ENCODE measurements at regions not wholly inside any gene's neighbourhood (a gene's known extent, or its start where the extent isn't known, plus 50 kb on each side); places are given as distances from the start of the nearest gene placed in this dataset.

DNA sequence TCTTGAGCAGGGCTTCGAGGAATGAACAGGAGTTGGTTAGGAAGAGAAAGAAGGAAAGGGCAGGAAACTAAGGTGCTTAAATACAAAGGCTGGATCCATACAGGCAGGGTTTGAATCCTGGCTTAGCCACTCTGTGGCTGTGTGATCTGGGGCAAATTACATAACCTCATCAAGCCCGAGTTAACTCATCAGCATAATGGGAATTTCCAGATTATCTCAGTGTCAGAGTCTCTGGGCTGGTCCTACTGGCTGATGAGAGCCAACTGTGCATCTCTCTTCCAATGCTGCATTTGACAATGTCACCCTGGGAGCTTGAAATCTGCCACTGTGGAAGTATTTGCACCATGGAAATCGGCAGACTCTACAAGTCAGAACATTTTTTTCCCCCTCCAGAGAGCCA, 83.8 kb upstream of the SLC6A6 start:
- no peak for DNase-seq

DNA sequence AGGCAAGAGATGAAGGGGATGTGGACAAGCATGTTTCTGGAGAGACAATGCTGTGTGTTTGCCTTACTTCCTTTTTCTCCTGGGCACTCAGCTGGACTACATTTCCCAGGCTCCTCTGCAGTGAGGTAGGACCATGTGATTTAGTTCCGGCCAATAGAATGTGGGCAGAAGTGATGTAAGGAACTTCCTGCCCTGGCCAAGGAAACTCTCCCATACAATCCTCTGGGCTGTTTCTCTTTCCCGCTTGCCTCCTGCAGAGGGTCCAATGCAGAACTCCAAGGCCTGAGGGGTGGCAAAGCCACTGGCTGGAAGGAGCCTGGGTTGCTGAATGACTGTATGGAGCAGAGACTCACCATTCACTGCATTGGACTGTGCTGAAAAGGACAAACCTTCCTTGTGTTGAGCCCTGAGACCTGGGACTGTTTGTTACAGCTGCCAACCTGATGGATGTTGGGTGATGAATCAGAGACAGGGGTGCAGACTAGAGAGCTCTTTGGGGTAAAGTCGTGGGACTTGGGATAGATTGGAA, 82.7 kb upstream of the SLC6A6 start:
- DNase-seq, result peak; percentile 7

DNA sequence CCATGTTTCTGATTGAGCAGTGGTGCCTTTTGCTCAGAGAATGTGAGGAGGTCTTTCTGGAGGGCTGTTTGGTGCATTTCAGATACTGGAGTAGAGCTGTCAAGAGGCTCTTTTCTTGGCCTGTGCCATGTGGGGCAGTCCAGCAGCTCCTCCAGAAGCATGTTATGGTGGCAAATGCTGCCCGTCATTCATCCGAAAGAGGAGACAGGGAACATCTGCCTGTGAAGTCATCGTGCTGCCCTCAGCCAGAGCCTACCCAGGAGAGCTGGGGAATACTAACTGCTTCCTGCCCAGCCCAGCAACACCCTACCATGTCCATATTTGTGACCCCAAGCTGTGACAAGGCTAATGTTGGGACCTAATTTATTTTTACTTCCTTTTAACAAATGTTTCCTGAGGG, 82.2 kb upstream of the SLC6A6 start:
- DNase-seq, result no peak

DNA sequence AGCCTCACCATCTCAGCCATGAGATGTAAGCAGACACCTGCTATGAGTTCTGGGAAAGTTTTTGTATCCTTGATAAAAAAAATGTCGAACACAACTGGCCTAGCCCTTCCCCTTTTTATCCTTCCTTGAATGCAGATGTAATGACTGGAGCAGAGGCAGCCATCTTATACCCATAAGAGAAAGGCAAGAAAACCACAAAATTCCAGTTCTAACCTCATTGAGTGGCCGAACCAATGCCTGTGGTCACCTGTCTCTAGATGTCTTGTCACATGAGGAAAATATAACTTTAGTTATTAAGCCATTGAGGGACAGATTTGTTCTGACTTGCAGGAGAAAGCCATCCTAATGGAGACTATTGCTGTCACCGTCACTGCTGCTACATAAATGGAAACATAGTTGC, 80.4 kb upstream of the SLC6A6 start:
- no peak for DNase-seq

DNA sequence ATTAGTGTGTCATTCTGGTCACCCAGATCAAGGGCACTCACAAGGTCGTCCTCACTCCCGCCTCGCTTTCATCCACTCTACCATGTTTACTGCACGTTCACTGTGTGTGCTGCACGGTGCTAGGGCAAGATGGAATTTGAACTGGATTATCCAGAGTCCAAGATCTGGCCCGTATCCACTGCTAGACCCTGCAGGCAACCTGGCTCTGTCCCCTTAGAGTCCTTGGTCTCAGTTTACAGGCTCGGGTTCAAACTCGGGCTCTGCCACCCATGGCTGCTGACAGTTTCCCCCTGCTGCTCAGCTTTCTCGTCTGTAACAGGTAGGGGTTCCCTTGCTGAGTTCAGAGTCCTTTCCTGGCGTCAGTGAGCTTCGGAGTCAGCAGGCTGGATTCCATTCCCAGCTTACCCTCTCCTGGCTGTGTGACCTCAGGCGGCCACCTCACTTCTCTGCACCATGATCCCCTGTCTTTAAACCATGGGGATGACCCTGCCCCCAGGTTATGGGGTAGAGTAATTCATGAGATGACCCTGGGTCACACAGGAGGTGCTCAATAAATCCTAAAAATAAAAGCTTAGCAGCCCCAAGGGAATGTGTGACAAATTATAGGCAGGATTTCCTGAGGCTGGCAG, 79.6 kb upstream of the SLC6A6 start:
- DNase-seq, result no peak

DNA sequence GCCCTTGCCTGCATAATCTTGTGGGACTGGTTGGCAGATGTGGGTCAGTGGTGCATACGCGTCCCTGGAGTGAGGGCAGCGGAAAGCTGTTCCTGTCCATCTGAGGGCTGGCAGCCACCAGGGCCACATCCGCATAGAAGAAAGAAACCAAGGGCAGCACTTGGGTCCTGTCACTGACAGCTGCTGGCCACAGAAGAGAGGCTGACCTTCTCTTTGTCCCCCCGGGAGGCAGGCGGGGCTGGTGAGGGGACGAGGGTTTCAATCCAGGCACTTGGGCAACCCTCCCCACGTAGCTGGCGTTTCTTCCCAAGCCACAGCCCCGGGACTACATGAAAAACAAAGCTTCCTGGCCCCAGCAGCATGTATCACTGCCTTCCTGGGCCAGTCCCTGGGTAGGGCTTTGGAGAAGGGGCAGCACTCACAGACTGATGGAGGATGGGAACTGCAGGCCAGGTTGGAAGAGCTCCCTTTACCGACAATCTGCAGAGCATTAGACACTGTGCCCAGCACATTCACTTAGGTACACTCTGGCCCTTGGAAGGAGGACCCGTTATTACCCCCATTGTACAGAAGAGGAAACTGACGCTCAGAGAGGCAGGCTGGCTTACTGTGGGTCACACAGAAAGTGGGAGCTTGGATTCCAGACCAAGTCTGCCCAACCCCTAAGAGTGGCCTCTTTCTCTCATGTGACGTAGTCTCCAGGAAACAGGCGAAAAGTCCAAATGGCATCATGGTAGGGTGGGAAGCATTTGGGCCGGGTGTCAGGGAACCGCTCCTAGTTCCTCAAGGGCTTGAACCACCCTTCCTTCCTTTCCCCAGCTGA, 78.8 kb upstream of the SLC6A6 start:
- no peak for DNase-seq

DNA sequence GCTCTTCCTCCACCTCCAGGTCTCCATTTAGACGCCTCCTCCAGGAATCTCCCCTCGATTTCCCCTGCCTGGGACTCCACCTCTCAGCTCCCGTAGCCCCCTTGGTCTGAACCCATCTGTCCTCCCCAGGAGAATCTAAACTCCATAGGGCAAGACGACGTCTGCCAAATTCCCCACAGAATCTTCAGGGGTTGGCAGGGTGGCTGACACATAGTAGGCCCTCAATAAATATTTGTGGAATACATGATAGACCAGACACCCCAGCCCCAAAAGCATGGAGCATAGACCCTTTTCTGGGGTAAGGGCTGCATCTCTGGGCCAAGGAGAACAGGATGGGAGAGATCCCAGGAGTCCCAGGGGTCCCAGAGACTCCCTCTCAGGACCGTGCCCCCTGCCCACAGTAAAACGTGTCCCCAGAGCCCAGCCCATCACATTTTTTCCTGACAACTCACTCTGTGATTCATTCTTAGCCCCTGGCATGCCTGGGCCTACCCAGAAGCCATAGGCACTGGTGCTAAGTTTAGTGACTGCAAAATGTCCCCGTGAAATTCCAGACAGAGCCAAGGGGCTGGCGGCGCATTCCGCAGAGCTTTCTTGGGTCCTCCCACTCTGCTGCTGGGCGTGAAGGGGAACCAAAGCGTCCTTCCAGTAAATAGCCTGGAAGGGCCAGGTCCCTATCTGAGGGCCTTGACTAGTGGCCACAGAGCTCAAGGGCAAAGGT, 78.0 kb upstream of the SLC6A6 start:
- DNase-seq, result no peak

DNA sequence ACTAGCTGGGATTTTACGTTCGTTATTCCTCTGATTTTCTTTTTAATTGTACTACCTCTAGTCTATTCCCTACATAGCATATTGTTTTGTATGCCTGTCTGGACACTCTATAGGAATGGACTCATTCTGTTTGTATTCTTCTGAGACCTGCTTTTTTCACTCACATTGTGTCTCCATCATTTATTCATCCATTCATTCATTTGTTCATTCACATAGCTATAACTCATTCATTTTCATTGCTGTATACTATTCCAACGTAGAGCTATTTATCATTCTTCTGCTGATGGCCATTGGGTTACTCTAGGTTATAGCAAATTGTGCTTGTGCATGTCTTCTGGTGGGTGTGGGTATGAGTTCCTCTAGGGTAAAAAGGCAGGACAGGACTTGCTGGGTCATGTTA, 74.0 kb upstream of the SLC6A6 start:
- DNase-seq, result no peak

DNA sequence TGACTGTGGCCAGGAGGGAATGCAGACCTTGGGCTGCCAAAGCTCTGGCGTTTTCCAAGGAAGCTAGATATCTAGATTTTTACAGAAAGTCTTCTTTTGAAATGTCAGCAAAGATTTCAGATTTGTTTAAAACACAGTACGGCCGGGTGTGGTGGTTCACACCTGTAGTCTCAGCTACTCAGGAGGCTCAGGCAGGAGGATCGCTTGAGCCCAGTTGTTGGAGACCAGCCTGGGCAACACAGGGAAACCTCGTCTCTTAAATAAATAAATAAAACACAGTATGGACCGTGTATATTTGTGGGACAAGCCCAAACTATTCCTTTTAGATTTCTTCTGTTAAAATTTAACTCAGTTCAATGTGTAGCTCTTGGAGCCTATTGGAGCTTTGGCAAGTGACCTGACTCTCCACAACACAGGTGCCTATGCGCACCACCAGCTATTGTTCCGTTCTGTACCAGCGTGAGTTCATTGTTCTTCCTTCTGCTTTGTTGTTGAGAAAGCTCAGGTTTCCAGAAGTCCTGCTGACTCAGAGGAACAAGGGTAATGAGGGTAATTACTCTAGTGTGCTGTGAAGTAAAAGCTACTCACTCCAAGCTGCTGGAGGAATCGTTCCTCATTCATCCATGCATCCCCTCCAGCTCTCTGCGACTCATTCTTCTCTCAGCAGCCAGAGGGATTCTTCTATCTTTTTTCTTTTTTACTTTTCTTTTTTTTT, 73.1 kb upstream of the SLC6A6 start:
- no peak for DNase-seq

DNA sequence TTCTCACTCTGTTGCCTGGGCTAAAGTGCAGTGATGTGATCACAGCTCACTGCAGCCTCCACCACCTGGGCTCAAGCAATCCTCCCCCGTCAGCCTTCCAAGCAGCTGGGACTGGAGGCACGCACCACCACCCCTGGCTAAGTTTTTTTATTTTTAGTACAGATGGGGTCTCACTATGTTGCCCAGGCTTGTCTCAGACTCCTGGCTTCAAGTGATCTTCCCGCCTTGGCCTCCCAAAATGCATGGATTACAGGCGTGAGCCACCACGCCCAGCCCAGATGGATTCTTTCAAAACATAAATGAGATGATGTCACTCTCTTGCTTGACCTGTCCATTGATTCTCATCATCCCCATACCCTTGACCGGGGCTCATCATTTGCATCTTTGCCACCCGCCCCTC, 72.6 kb upstream of the SLC6A6 start:
- DNase-seq, result no peak

DNA sequence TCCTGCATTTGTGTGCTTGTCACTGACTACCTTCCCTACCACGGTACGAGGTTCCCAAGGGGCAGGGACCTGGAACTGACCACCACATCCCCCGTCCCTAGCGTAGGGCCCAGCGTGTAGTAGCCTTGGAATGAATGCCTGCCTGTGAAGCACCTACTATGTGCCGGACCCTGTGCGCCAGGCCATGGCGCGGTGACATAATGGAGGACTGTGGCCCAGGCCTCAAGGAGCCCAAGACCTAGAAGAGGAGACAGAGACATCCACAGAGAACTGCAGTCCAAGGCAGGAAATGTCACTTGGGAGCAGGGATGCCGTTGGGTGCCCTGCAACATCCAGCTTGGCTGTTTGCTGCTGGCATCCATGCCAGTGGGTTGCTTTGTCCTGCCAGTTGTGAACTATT, 71.9 kb upstream of the SLC6A6 start:
- DNase-seq, result no peak

DNA sequence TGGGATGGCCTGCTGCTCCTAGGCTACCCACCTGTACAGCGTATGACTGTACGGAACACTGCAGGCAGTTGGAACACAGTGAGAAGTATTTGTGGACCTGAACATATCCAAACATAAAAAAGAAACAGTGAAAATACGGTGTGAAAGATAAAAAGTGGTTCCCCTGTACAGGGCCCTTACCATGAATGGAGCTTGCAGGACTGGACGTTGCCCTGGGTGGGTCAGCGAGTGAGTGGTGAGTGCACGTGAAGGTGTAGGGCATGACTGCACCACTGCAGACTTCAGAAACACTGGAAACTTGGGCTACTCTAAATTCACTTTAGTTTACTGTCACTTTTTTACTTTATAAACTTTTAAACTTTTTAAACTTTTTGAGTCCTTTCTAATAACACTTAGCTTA, 71.2 kb upstream of the SLC6A6 start:
- DNase-seq, result no peak

DNA sequence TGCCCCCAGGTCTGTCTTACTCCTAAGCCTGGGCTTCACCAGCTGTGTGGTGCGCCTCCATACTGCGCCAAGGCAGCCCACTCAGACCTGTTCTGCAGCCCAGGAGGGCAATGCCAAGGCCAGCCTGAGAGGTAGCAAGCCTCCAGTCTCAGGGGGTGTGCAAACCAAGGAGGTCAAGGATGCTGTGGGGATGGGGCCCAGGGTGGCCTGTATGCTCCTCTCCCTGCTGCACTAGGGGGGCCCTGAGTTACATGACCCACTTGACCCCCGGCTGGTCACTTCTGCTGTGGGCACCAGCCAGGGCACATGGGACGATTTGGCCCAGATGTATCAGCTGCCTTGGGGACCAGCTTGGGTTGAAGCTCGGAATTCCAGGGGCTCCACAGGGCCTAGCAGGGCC, 70.0 kb upstream of the SLC6A6 start:
- DNase-seq, result no peak

DNA sequence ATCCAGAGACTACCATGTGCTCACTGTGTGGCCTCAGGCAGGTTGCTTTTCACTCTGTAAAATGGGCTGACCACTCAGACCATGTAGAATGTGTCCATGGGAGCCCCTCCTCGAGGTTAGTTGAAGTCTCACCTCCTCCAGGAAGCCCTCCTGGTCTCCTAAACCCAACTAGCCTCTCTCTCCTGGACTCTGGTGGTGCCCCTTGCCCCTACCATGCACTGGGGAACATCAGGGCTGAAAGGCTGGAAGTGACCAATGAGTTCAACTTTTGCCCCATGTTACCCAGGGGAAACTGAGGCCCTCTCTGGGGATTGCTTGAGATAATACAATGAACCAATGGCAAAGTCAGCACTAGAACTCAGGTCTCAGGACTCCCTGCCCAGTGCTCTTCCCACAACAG, 69.2 kb upstream of the SLC6A6 start:
- no peak for DNase-seq

DNA sequence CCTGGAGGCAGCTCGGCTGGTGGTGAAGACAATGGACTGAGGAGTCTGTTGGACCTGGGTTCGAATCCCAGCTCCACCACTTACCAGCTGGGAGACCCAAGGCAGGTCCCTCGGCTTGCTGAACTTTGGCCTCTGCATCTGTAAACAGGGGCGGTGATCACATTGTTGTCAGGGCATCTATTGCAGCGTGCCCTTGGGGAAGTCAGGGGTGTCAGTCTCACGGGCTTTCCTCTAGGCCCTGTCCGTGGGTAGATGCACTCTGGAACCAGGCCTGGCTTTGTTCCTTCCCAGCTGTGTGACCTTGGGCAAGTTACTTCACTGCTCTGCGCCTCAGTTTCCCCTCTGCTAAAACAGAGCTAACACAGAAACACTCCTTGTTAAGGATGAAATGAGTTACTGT, 68.8 kb upstream of the SLC6A6 start:
- no peak for DNase-seq

DNA sequence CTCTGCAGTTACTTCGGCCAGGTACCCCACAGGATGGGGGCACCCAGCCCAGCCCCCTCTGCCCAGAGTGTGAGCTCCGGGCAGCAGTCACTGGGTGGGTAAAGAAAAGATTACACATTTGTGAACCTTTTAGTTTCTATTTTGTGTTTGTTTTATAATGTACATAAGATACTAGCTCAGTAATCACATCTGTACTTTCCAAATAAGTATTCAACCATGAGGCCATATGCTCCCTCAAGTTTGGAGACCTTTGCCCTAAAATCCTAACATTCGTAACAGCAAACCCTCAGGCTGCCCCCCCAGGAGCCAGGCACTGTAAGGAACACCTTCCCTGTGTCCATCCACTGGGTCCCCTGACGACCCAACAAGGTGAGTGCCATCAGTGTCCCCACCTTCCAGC, 68.3 kb upstream of the SLC6A6 start:
- no peak for DNase-seq

DNA sequence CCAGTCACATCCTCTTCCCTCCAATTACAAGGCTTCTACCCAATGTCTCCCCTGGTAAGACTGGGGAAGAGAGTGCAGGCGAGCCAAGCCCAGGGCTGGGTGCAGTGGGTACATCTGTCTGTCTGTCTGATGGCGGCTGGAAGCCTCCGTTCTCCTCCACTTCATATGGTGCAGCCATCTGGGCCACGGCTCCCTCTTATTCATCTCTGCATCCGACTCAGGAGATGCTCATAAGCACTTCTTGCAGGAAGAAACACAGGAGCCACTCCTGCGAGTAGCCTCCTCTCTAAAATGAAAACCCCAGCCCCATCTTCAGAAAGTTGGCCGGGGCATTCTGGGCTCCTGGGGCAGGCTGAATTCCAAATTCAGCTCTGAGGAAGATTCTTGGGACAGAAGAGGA, 67.5 kb upstream of the SLC6A6 start:
- DNase-seq, result no peak

DNA sequence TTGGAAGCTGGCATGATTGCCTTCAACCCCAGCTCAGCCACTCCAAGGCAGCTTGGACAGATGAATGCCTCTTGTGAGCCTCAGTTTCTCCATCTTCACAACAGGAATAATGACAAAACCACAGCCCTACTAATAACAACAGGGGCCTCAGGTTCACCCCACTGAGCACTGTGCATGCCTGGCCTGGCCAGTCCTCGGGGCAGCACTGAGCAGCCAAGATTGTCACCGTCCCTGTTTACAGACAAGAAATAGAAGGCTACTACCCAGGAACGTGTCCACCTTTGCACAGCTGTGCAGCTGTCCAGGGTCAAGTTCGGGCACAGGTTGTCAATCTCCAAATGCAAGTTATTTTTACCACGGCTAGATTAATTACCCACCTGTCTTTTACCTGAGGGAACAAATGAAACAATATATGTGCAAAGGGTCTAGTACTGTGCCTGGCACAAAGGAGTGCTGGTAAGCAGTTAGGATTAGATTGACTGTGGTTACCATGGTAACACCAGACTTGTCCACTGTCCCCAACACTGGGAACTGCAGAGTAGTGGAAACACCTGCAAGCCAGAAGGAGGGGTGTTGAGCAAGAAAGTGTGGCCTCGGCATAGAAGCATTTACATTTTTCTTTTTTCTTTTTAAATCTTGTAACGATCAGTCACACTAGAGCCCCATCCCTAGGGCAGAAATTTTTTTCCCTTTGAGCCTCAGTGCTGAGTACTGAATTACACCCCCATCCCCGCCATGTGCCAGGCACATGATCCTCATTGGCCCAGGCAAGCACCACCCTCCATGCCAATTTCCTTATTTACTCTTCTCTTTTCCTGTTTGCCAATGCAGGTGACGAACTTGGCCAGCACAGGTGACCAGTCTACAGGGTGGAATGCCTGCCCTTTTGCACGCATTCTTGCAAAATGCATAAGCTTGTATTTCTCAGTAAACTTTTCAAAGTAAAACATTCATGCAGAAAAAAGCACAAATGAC, 66.3 kb upstream of the SLC6A6 start:
- DNase-seq, result no peak

DNA sequence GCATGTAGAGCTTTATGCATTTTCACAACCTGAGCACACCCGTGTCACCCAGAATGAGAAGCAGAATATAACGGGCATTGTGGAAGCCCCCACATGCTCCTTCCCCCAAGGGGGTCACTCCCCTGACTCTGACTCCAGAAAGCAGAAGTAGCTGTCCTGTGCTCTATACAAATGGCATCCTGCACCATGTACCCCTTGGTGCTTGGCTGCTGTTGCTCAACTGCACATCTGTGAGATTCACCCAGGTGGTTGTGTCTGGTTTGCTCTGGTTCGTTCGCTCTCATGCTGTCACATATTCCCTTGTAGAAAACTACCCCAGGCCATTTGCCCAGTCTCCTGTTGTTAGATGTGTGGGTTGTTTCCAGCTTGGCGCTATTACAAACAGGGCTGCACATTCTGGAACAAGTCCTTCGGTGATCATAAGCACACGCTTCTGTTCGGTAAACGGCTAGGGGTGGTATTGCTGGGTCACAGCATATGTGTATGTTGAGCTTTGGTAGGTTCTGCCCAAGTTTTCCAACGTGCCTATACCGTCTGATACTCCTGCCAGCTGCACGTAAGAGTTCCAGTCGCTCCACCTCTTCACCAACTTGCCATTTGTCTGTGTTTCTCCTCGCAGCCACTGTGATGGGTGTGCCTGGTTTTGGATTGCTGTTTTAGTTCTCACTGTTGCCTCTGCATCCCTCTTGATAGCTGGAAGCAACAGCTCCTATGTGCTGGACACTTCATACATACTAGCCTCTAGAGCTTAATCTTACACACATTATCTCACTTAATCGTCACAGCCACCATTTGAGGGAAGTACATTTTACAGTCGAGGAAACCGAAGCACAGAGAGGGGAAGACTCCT, 65.4 kb upstream of the SLC6A6 start:
- no peak for DNase-seq

DNA sequence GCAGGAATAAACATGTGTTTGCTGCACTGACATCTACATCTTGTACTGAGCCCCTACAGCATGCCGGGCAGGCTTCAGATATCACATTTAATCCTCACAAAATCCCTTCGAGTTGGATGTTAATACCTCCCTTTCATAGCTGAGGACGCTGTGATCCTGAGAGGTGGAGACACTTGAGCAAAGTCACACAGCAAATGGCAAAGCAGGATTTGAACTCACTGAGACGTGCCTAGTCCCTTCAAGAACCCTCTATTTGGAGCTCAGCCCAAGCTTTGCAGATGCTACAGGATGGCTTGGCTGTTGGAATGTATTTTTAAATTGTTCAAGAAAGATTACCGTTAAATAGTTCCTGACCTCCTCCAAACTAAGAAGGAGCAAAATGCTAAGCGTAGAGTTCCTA, 64.6 kb upstream of the SLC6A6 start:
- no peak for DNase-seq

DNA sequence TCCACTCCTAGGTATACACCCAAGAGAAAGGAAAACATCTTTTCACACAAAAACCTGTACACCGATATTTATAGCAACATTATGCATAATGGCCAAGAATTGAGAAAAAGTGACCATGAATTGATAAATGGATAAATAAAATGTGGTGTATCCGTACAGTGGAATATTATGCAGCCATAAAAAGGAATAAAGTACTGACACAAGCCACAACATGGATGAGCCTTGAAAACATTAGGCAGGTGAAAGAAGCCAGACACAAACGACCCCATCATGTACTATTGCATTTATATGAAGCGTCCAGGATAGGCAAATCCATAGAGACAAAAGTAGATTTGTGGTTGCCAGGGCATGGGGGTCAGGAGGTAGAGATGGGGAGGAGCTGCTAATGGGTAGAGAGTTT, 64.2 kb upstream of the SLC6A6 start:
- no peak for DNase-seq
